Left ventricle myocardium superior (tissue), 1 donor: ENCODE measurements at regions not wholly inside any gene's neighbourhood (a gene's known extent, or its start where the extent isn't known, plus 50 kb on each side); places are given as distances from the start of the nearest gene placed in this dataset.
"Not testable (repeated sequence)": the region's sequence is repeated elsewhere in the genome, so short reads cannot be mapped to it uniquely, and the experiment has no call there.

Experiments
- ATAC-seq: fragments of 200-7000 bp; cut with Tn5 transposase; one replicate; pipeline ENCODE4 v1.9.1; 2020; ENCODE audit warnings: mild to moderate bottlenecking, moderate library complexity
- DNase-seq: peaks from one replicate; pipeline ENCODE4 v3.0.0-alpha.2; 2020
- intact Hi-C: fragments of 100-400 bp; cut with micrococcal nuclease; formaldehyde crosslinking; loops from one replicate; pipeline ENCODE4 v1.11.0; 2022
- donor health status: DM: no; HTN: yes; CAD: no; lungs with severe emphysema.

DNA sequence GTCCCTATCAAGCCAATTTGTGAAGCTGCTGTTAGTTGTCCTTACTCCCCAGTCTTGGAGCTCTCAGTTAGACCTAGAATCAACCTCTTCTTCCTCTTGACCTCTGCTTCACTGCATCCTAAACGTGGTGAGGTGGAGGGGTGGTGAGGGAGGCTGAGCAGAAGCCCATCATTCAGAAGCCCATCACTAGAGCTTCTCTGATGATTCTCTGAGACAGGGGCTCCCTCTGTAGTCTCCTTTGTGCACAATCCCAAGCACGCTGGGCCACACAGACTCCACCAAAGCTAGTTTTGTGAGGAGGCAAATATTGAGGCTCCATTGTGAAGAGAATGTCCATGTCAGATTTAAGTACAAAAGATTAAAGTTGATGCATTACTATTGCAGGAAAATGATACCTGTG, 163.8 kb upstream of the PRSS1 start:
- ATAC-seq (no peak), DNase-seq (no peak)
- intact Hi-C loops = no loop called here

DNA sequence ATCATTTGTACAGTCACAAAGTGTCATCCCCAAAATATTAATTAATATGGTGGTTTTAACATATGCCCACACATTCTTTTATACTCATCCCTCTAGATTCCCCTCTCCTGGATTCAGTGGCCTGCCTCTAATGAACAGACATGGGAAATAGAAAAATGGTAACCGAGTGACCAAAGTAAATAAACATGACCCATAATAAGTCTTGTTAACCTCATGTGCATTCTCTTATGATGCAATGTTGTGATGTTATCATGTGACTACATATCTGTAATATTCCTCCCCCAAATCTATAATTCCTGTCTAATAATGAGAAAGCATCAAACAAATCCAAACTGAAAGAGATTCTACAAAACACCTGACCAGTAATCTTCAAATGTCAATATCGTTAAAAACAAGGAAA, 164.5 kb upstream of the PRSS1 start:
- intact Hi-C loops = no loop called here
- no peak for ATAC-seq

DNA sequence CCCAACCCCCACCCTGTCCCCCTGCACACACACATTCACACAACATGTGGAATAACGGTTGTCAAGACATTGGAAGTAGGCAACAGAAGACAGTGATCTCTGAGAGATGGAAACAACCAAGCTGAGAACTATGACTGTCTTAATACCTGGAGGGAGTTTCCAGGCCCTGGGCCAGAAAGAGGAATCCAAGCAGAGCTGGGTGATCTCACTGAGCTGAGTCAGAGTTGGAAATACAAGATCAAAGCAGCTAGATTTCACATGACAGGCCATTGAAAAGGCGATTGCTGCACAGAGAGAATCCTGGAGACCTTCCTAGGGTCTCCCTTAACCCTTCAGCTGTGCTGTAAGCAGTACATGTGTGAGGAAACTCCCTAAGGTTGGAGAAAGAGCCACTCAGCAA, 165.8 kb upstream of the PRSS1 start:
- ATAC-seq = no peak
- no peak for DNase-seq
- intact Hi-C loops = no loop called here

More for the DNA sequence above, 164.5 kb upstream of the PRSS1 start:
- DNase-seq = no peak

DNA sequence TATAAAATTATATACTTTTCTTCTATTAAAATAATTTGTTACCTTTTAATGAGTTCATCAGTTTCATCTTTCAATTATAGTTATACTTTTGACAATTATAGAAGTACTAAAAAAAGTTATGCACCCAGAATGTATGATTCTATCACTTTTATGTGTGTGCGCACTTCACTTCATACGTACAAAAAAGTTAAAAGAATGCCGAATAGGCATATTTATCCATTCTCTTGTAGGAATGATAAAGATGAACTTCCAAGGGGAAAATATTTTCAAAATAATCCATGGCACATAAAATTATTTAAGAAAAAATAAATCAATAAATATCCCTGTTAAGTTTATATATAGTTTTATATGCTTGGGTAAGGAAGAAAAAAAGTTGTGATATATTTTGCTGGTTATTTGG, 166.9 kb upstream of the PRSS1 start:
- intact Hi-C loops = no loop called here
- DNase-seq (no peak), ATAC-seq (no peak)

DNA sequence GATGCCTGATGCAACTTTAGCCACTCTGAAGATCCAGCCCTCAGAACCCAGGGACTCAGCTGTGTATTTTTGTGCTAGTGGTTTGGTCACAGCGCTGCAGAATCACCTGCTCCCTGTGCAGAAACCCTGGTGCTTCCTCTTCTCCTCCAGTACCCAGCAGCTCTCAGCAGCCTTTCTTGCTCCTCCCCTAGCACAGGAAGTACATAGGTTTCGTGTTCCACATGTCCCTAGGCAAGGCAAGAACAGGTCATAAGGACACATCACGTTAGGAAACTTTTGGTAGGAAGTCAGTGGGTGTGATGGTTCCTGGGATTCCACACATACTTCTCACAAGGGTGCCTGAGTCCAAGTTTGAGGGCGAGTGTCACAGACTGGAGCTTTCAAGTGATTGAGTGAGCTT, 167.9 kb upstream of the PRSS1 start:
- intact Hi-C loops = no loop called here
- DNase-seq = no peak
- ATAC-seq = no peak

DNA sequence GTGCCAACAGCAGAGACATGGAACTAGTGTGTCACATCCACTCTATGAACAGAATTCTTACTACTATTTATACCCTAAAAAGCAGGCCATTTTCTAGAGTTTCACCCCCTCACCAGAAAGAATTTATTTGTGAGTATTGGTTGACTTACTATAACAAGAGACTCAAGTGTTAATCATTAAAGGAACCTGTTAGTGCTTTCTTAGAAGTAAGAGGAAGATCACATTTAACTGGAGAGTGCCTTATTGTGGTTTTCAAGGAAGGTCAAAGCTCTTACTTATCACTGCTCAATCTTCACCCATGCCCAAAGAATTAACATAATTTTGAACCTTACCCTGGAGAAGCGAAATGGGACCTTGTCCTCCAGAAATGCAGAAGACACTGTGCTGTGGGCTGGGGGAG, 169.3 kb upstream of the PRSS1 start:
- DNase-seq (no peak), ATAC-seq (no peak)
- intact Hi-C loops = no loop called here

DNA sequence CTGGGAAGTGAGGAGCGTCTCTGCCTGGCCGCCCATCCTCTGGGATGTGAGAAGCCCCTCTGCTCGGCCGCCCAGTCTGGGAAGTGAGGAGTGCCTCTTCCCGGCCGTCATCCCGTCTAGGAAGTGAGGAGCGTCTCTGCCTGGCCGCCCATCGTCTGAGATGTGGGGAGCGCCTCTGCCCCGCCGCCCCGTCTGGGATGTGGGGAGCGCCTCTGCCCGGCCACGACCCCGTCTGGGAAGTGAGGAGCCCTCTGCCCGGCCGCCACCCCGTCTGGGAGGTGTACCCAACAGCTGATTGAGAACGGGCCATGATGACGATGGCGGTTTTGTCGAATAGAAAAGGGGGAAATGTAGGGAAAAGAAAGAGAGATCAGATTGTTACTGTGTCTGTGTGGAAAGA, 173.9 kb upstream of the PRSS1 start:
- DNase-seq, intact Hi-C loops, ATAC-seq: not testable (repeated sequence)

DNA sequence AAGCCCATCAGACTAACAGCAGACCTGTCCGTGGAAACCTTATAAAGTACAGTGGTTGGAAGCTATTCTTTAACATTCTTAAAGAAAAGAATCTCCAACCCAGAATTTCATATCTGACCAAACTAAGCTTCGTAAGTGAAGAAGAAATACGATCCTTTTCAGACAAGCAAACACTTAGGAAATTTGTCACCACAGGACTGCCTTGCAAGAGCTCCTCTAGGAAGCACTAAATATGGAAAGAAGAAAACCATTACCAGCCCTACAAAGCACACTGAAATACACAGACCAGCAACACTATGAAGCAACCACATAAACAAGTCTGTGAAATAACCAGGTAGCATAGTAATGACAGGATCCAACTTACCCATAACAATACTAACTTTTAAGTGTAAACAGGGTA, 177.7 kb upstream of the PRSS1 start:
- DNase-seq (no peak), ATAC-seq (no peak)
- intact Hi-C loops = no loop called here

DNA sequence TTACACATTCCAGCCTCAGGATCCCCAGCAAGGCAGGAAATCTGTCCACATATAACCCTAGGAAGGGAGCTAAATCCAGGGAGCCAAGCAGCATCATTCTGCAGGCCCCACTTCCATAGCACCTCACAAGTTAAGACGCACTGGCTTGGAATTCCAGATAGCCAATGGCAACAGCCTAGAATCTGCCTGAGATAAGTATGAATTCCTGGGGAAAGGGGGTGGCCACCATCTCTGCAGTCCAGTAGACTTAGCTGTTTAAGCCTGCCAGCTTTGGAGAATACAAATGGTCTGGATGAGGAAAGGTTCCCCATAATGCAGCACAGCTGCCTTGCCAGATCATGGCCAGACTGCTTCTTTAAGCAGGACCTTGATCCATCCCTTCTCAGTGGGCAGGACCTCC, 179.4 kb upstream of the PRSS1 start:
- intact Hi-C loops = no loop called here
- no peak for ATAC-seq

DNA sequence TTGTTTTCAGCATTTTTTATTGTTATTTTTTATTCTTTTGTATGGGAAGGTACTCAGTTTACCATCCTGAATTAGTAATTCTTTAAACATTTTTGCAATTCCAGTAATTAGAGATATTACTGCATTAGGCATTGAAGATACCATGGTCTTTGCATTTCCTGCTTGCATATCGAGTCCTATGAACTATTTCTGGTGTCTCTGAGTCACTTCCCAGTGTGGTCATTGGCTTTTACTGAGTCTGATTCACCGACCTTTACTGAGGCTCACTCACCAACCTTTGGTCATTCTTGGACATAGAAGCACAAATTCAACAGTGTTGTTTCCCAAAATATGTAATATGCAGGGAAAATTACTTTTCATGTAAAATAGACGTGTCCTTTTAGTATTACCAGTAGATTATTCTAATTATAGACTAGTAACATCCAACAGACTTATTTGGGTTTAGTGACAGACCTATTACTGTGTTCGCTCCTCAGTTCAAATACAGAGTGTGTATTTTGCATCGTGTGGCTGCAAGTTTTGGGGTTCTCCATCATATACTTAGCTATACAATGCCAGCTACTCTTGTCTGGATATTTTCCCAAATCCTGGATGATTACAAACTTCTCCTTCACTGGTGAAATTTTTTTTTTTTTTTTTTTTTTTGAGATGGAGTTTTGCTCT, 180.7 kb upstream of the PRSS1 start:
- intact Hi-C loops = no loop called here
- DNase-seq = no peak
- no peak for ATAC-seq

More for the DNA sequence above, 179.4 kb upstream of the PRSS1 start:
- DNase-seq = no peak

DNA sequence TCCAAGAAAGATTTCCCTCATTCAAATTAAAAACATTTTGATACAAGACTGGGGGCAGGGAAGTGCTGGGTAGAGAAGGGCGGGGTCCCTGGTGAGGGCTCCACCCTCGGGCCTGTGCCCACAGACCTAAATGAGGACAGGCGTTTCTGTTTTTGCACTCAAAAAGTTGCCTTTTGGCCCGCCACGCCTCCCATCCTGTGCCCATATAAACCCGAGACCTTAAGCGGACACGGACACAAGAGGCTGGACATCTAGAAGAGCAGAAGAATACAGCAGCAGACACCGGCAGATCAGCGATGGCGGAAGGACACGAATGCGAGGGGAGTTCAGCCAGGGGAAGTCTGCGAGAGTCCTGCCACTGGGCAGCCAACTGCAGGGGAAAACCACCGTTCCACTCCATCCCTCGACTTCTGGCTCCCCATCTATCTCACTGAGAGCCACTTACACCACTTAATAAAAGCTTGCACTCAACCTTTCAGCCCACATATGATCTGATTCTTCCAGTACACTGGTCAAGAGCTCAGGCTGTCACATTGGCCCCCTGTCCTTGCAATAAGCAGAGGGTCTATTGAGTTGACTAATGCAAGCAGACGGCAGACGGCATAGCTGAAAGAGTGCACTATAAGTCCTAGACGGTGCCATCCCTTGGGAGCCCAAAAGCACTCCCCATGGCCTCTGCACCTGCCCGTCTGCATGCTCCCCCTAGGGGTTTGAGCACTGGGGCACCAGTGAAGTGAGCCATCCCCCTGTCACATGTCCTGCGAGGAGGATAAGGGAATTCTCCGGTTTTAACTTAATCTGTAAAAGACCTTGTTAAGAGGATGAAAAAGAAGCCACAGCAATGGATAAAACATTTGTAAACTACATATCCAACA, 181.8 kb upstream of the PRSS1 start:
- DNase-seq (no peak), ATAC-seq (no peak)
- intact Hi-C loops = no loop called here

DNA sequence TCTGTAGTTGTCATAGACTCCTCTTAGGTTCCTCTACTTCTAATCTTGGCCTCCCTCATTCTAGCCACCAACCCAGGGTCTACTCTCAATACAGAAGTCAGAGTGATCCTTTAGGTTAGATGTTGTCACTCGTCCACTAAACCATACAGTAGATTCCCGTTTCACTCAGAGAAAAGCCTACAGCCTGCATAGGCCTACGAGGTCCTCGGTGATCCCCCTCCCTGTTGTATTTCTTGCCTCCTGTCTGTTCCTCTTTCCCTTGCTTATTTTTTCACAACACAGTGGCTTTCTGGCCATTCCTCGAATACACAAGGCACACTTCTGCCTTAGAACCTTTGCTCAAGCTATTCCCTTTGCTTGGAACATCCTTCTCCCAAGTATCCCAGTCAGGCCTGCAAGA, 183.0 kb upstream of the PRSS1 start:
- intact Hi-C loops = no loop called here
- ATAC-seq (no peak), DNase-seq (no peak)

DNA sequence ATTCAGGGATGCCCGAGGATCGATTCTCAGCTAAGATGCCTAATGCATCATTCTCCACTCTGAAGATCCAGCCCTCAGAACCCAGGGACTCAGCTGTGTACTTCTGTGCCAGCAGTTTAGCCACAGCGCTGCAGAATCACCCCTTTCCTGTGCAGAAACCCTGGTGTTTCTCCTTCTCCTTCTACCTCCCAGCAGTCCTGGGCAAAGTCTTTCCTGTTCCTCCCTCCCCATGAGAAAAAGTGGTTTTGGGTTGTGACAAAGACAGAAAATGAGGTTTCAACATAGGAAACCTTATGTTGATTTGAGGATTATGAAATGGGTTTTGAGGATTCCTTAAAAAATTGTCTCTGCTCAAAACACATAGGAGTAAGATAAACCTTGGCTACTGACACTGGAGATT, 185.1 kb upstream of the PRSS1 start:
- not testable (repeated sequence) for DNase-seq

DNA sequence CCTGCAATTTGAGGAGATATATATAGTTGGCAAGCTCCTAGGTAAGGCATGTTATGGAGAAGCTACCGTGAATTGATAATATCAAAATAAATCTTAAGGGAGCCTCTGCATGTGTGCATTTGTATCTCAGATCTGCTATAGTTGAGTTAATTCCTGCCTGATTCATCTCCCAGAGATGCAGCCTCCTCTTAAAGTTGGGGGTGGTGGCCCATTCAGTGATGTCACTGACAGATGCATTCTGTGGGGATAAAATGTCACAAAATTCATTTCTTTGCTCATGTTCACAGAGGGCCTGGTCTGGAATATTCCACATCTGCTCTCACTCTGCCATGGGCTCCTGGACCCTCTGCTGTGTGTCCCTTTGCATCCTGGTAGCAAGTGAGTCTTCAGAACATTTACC, 185.8 kb upstream of the PRSS1 start:
- intact Hi-C loops = no loop called here
- ATAC-seq (no peak), DNase-seq (no peak)

More for the DNA sequence above, 185.1 kb upstream of the PRSS1 start:
- intact Hi-C loops, ATAC-seq: not testable (repeated sequence)

DNA sequence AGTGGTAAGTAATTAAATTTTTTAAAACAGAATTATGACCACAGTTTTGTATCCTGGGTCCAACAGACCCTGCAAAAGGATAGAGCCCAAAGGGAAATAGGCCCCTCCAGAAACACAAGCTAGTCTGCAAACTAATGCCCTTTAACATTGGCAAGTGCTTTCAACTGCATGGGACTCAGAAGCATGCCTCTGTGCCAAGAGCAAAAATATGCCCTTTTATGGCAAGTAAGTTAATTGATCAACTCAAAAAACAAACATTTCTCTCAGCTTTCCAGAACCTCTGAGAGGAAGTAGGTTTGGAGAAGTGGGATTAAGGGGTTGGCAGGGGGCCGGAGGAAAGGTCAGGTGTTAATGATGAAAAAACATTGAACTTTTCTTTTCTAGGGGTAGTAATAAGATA, 186.6 kb upstream of the PRSS1 start:
- intact Hi-C loops = no loop called here
- ATAC-seq (no peak), DNase-seq (no peak)

DNA sequence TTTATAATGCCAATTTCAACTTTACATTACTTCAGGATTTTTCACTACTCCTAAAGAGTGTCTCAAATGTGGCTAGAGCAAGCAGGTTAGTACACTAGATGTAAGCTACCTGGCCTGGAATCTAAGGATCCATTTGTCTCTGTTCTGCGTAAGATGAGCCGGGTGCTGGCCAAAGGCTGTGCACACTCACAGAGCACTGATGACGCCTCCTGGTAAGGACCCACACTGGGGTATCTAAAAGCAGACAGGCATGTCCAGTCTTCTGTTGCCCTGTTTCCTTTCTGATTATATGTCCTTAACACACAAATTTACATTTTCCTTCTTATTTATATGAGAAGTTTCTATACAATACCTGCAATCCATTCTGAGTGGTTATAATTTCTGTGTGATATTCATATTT, 187.9 kb upstream of the PRSS1 start:
- intact Hi-C loops = not testable (repeated sequence)

DNA sequence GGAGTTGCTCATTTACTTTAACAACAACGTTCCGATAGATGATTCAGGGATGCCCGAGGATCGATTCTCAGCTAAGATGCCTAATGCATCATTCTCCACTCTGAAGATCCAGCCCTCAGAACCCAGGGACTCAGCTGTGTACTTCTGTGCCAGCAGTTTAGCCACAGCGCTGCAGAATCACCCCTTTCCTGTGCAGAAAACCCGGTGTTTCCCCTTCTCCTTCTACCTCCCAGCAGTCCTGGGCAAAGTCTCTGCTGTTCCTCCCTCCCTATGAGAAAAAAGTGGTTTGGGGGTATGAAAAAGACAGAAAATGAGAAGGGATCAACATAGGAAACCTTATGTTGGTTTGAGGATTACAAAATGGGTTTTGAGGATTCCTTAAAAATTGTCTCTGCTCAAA, 188.5 kb upstream of the PRSS1 start:
- DNase-seq, intact Hi-C loops, ATAC-seq: not testable (repeated sequence)

More for the DNA sequence above, 187.9 kb upstream of the PRSS1 start:
- not testable (repeated sequence) for DNase-seq, ATAC-seq

DNA sequence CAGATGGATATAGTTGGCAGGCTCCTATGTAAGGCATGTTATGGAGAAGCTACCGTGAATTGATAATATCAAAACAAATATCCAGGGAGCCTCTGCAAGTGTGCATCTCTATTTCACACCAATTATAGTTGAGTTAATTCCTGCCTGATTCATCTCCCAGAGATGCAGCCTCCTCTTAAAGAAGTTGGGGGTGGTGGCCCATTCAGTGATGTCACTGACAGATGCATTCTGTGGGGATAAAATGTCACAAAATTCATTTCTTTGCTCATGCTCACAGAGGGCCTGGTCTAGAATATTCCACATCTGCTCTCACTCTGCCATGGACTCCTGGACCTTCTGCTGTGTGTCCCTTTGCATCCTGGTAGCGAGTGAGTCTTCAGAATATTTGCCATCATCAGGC, 189.1 kb upstream of the PRSS1 start:
- DNase-seq (no peak), ATAC-seq (no peak)
- intact Hi-C loops = no loop called here

DNA sequence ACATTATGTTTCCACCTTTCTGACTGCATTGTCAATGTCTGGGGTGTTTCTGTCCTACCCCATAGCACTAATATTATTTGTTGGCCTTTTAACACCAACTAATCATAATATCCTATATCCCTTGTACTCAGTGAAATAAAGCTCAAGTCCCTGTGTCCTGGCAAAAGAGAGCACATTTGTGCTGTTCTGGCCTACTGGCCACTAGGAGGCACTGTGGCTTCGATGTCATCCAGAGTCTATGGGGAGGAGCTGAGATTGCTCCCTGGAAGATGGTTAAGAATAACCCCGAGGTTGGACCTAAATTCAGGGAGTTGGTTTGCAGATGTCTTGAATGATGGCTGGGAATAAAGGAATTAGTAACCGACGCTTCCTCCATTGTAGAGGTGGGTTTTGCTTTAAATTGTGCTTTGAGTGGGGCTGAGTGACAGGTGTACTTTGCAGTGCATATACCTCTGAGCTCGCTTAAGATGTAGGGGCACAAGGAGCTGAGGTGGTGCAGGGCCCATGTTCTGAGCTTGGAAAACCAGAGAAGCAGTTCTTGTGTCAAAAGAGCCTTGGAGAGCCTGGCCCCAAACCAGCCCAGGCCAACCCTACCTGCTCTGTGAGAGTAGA, 191.2 kb upstream of the PRSS1 start:
- DNase-seq = no peak
- ATAC-seq = no peak
- intact Hi-C loops = no loop called here

DNA sequence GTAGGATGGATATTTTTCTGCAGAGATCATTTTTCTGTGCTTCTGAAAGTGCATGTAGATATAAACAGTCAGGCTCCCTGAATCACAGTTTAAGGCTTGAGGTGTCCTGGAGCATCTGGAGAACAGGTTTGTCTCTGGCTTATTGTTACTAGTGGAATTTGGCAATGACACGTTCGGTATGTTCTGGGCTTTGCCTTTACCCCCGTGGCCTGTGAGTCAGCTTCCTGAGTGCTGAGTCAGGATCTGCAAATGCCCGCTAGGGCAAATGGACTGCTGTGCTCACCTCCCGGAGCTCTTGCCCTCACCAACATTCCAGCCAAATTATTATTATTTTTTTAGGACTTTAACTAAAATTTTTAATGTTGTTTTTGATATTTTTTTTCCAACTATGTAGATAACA, 192.5 kb upstream of the PRSS1 start:
- ATAC-seq (peak; percentile 47), DNase-seq (peak; percentile 30)
- intact Hi-C loops = no loop called here
